Activated gamma-delta T cell treated with anti-CD3 and anti-CD28 coated beads, Interleukin-2, amount 50 U/mL, for 16 hours (primary cell): ENCODE measurements at regions not wholly inside any gene's neighbourhood (a gene's known extent, or its start where the extent isn't known, plus 50 kb on each side); places are given as distances from the start of the nearest gene placed in this dataset.
"Not testable (repeated sequence)": the region's sequence is repeated elsewhere in the genome, so short reads cannot be mapped to it uniquely, and the experiment has no call there.

Source experiments
- DNase-seq: peaks from one replicate; pipeline ENCODE4 v3.0.0-alpha.2; 2020; ENCODE audit warnings: low read depth

- DNase-seq: no peak
These were observed 279.8 kb downstream of the IKZF2 start for GRCh38 chr2:212871597-212871996.

GRCh38 chr2:212864186-212864585 is 287.2 kb downstream of the IKZF2 start:
- DNase-seq: no peak

- DNase-seq: no peak
These were observed 288.2 kb downstream of the IKZF2 start for GRCh38 chr2:212863185-212863588.

GRCh38 chr2:212858496-212858895 is 292.9 kb downstream of the IKZF2 start:
- no peak for DNase-seq

GRCh38 chr2:212854771-212855170 is 296.6 kb downstream of the IKZF2 start:
- no peak for DNase-seq

- DNase-seq: no peak
These were observed 297.3 kb downstream of the IKZF2 start for GRCh38 chr2:212854116-212854515.

- DNase-seq: no peak
These were observed 305.5 kb downstream of the IKZF2 start for GRCh38 chr2:212845941-212846340.

GRCh38 chr2:212843409-212844199 is 305.0 kb upstream of the ERBB4 start:
- no peak for DNase-seq

- no peak for DNase-seq
These were observed 304.1 kb upstream of the ERBB4 start for GRCh38 chr2:212842544-212843185.

- no peak for DNase-seq
These were observed 302.9 kb upstream of the ERBB4 start for GRCh38 chr2:212841460-212841859.

- DNase-seq: no peak
These were observed 293.9 kb upstream of the ERBB4 start for GRCh38 chr2:212832211-212833195.

GRCh38 chr2:212831671-212832199 is 293.1 kb upstream of the ERBB4 start:
- no peak for DNase-seq

GRCh38 chr2:212816267-212816666 is 277.7 kb upstream of the ERBB4 start:
- no peak for DNase-seq

- no peak for DNase-seq
These were observed 276.9 kb upstream of the ERBB4 start for GRCh38 chr2:212815453-212815852.

GRCh38 chr2:212814941-212815340 is 276.3 kb upstream of the ERBB4 start:
- DNase-seq: no peak

- DNase-seq: no peak
These were observed 273.3 kb upstream of the ERBB4 start for GRCh38 chr2:212811921-212812320.

- no peak for DNase-seq
These were observed 272.6 kb upstream of the ERBB4 start for GRCh38 chr2:212811036-212811805.

- DNase-seq: no peak
These were observed 259.0 kb upstream of the ERBB4 start for GRCh38 chr2:212797484-212798205.

GRCh38 chr2:212794471-212794870 is 255.9 kb upstream of the ERBB4 start:
- no peak for DNase-seq

GRCh38 chr2:212791569-212791968 is 253.0 kb upstream of the ERBB4 start:
- no peak for DNase-seq

- not testable (repeated sequence) for DNase-seq
These were observed 247.5 kb upstream of the ERBB4 start for GRCh38 chr2:212786088-212786487.
